Activated CD4-positive, alpha-beta T cell treated with anti-CD3 and anti-CD28 coated beads, Interleukin-10, Interleukin-2, amounts not matched to agents 100 ng/mL and 50 ng/mL, durations not matched to agents 16 hours and 8 hours (primary cell): ENCODE measurements at regions not wholly inside any gene's neighbourhood (a gene's known extent, or its start where the extent isn't known, plus 50 kb on each side); places are given as distances from the start of the nearest gene placed in this dataset.

Experiments used
- DNase-seq: peaks from one replicate; pipeline ENCODE4 v3.0.0-alpha.2; 2020

- DNase-seq: no peak
Measured at GRCh38 chr11:15390857-15391256, 276.1 kb downstream of the INSC start.

- no peak for DNase-seq
Measured at GRCh38 chr11:15396778-15397177, 282.1 kb downstream of the INSC start.

- no peak for DNase-seq
Measured at GRCh38 chr11:15406851-15407351, 292.2 kb downstream of the INSC start.

GRCh38 chr11:15412054-15412453, 297.3 kb downstream of the INSC start:
- DNase-seq: no peak

- DNase-seq: no peak
Measured at GRCh38 chr11:15418921-15419320, 304.2 kb downstream of the INSC start.

GRCh38 chr11:15419696-15420095, 305.0 kb downstream of the INSC start:
- DNase-seq: no peak

- no peak for DNase-seq
Measured at GRCh38 chr11:15430381-15430780, 315.7 kb downstream of the INSC start.

- DNase-seq: no peak
Measured at GRCh38 chr11:15434529-15434928, 319.8 kb downstream of the INSC start.

GRCh38 chr11:15446315-15446714, 331.6 kb downstream of the INSC start:
- no peak for DNase-seq

GRCh38 chr11:15446929-15447328, 332.2 kb downstream of the INSC start:
- DNase-seq: no peak

GRCh38 chr11:15451713-15452112, 337.0 kb downstream of the INSC start:
- DNase-seq: no peak

- no peak for DNase-seq
Measured at GRCh38 chr11:15453211-15453765, 338.6 kb downstream of the INSC start.

- DNase-seq: no peak
Measured at GRCh38 chr11:15468466-15468865, 353.7 kb downstream of the INSC start.

GRCh38 chr11:15471048-15471894, 356.5 kb downstream of the INSC start:
- DNase-seq: no peak

- no peak for DNase-seq
Measured at GRCh38 chr11:15471895-15472799, 357.4 kb downstream of the INSC start.

- no peak for DNase-seq
Measured at GRCh38 chr11:15473954-15474837, 359.5 kb downstream of the INSC start.

GRCh38 chr11:15476371-15476917, 361.7 kb downstream of the INSC start:
- DNase-seq: no peak

- DNase-seq: no peak
Measured at GRCh38 chr11:15481871-15482270, 367.1 kb downstream of the INSC start.

- DNase-seq: no peak
Measured at GRCh38 chr11:15483205-15483604, 368.5 kb downstream of the INSC start.

GRCh38 chr11:15484398-15484797, 369.7 kb downstream of the INSC start:
- no peak for DNase-seq

- no peak for DNase-seq
Measured at GRCh38 chr11:15485432-15485831, 370.7 kb downstream of the INSC start.

- no peak for DNase-seq
Measured at GRCh38 chr11:15489281-15489680, 374.6 kb downstream of the INSC start.
